GM21390 (cell line): ENCODE measurements at regions not wholly inside any gene's neighbourhood (a gene's known extent, or its start where the extent isn't known, plus 50 kb on each side); places are given as distances from the start of the nearest gene placed in this dataset.
A peak's percentile ranks its signal among the peaks of the same experiment; 100 is the strongest.

Experiments
- ATAC-seq: cut with Tn5 transposase; IDR thresholded peaks from one replicate; pipeline ENCODE4 v1.9.1; 2021; ENCODE audit not compliant: unreplicated experiment

GRCh38 chr6:137933696-137934095 lies 66.6 kb downstream of the TNFAIP3 start:
- no peak for ATAC-seq

- no peak for ATAC-seq
Measured at GRCh38 chr6:137936798-137937197, 69.7 kb downstream of the TNFAIP3 start.

GRCh38 chr6:137937834-137938233 lies 70.8 kb downstream of the TNFAIP3 start:
- ATAC-seq = no peak

GRCh38 chr6:137938770-137939379 lies 71.8 kb downstream of the TNFAIP3 start:
- ATAC-seq = no peak

GRCh38 chr6:137941995-137942394 lies 74.9 kb downstream of the TNFAIP3 start:
- ATAC-seq = no peak

GRCh38 chr6:137942736-137943135 lies 75.7 kb downstream of the TNFAIP3 start:
- no peak for ATAC-seq

GRCh38 chr6:137944381-137944780 lies 77.3 kb downstream of the TNFAIP3 start:
- peak; percentile 16 for ATAC-seq

GRCh38 chr6:137944793-137945498 lies 77.9 kb downstream of the TNFAIP3 start:
- ATAC-seq = peak; percentile 40

- peak; percentile 62 for ATAC-seq
Measured at GRCh38 chr6:137949686-137950390, 82.8 kb downstream of the TNFAIP3 start.

- peak; percentile 50 for ATAC-seq
Measured at GRCh38 chr6:137950581-137950980, 83.5 kb downstream of the TNFAIP3 start.

GRCh38 chr6:137951064-137951597 lies 84.1 kb downstream of the TNFAIP3 start:
- ATAC-seq = no peak

- no peak for ATAC-seq
Measured at GRCh38 chr6:137952247-137952646, 85.2 kb downstream of the TNFAIP3 start.

GRCh38 chr6:137953761-137954160 lies 86.7 kb downstream of the TNFAIP3 start:
- no peak for ATAC-seq

- no peak for ATAC-seq
Measured at GRCh38 chr6:137954253-137954652, 87.2 kb downstream of the TNFAIP3 start.

- no peak for ATAC-seq
Measured at GRCh38 chr6:137956098-137956488, 89.0 kb downstream of the TNFAIP3 start.

- ATAC-seq = no peak
Measured at GRCh38 chr6:137957471-137957870, 90.4 kb downstream of the TNFAIP3 start.

- ATAC-seq = no peak
Measured at GRCh38 chr6:137958811-137959565, 91.9 kb downstream of the TNFAIP3 start.

- ATAC-seq = no peak
Measured at GRCh38 chr6:137962725-137963124, 95.7 kb downstream of the TNFAIP3 start.

GRCh38 chr6:137964876-137965275 lies 97.8 kb downstream of the TNFAIP3 start:
- ATAC-seq = peak; percentile 46

- no peak for ATAC-seq
Measured at GRCh38 chr6:137967689-137968454, 100.8 kb downstream of the TNFAIP3 start.
